ENCODE measurements at regions not wholly inside any gene's neighbourhood (a gene's known extent, or its start where the extent isn't known, plus 50 kb on each side); places are given as distances from the start of the nearest gene placed in this dataset.

DNA sequence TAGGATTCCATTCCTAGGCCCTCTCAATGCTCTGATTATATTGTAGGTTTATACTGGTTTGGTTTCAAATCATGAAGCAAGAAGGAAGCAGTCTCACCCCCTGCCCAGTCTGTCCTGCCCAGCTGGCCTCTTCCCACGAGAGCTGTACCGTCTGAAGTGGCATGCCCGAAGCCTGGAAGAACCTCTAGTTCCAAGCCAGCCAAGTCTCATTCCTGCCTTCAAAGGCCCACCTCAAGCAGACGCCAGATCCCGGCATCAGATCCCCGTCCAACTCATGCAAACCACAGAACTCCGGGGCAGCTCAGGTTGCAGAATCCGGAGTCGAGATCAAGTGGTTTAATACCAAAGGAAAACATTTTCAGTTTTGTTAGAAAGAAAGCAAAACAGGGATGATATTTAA is 234.4 kb downstream of the LPIN1 start:
- 97% methylated on average over 9 of the region's 9 CpGs for WGBS (ENCODE audit: insufficient coverage)

DNA sequence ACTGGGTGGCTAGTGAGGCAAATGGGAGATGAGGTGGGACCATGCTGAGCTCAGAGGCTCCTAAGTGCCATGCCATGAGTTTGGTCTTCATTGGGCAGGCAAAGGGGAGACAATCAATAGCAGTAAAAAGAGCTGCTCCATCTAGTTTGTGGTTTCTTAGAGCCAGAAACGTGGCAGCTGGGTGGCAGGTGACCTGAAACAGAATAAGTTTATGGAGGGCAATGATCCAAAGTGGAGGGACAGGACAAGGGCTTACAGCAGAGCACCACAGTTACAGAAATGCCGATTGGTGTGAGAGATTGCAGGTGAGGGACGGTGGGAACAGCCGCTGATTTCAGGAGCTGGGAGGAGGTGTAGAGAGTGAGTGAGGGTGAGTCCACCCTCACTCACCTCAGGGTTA is 237.0 kb downstream of the LPIN1 start:
- peaks cover 0 to 18% (median 4%) of the 10 kb centered on the region in 3 donors for H3K9me3 ChIP-seq (ENCODE audit: control extremely low read depth in 1 of 3, control insufficient read depth in 2 of 3, insufficient read depth in 1 of 3, low read length in 2 of 3)
- ChIA-PET CTCF (interaction anchor here (1.0 kb wide), 1 partner anchor 87 kb away, joined by 3 read pairs; no protein-coding TSS in a partner anchor), POLR2A (interaction anchor here (0.5 kb wide), 1 partner anchor 49 kb away, joined by 3 read pairs; no protein-coding TSS in a partner anchor)
- H2AFZ ChIP-seq (ENCODE audit: insufficient read depth, low read depth, low read length, poor library complexity, severe bottlenecking): no peak overlapping the region
- WGBS (ENCODE audit: insufficient coverage): 80% methylated on average over 1 of the region's 4 CpGs
- no peak overlapping the region for H3K4me3 ChIP-seq (ENCODE audit: control extremely low read depth in 1 of 5, extremely low read depth in 1 of 5, insufficient read depth in 1 of 5, low read depth in 2 of 5, low read length in 4 of 5)
- intact Hi-C loops (cut with micrococcal nuclease): no loop called here
- Mint-ChIP-seq H3K4me1 (no peaks in the 10 kb centered on the region), H3K27ac (no peak overlapping the region), H3K27me3 (no peaks in the 10 kb centered on the region), H3K4me3 (no peak overlapping the region), H3K9me3 (ENCODE audit: insufficient read depth) (peaks cover 2% of the 10 kb centered on the region)
- no peak overlapping the region for H3K9ac ChIP-seq (ENCODE audit: low read length)
- no peaks in the 10 kb centered on the region for H3K4me1 ChIP-seq (ENCODE audit: control insufficient read depth in 2 of 2, insufficient read depth in 2 of 2, low read length in 2 of 2)
- H4K20me1 ChIP-seq (ENCODE audit: control insufficient read depth, insufficient read depth, low read length, poor library complexity, severe bottlenecking): no peaks in the 10 kb centered on the region
- DNase-seq (no peak), ATAC-seq (ENCODE audit: low read depth) (no peak)
- H3K27ac ChIP-seq (ENCODE audit: low read length in 2 of 2): no peak overlapping the region
- H3K36me3 ChIP-seq (replicated peaks in 1 of 2; ENCODE audit: control extremely low read depth in 1 of 2, control insufficient read depth in 1 of 2, extremely low read depth in 1 of 2, insufficient read depth in 2 of 2, low read length in 1 of 2): no peaks in the 10 kb centered on the region
- H3K79me2 ChIP-seq (ENCODE audit: control insufficient read depth, insufficient read depth, low read length): no peaks in the 10 kb centered on the region
- TF ChIP-seq, protein P1, sequence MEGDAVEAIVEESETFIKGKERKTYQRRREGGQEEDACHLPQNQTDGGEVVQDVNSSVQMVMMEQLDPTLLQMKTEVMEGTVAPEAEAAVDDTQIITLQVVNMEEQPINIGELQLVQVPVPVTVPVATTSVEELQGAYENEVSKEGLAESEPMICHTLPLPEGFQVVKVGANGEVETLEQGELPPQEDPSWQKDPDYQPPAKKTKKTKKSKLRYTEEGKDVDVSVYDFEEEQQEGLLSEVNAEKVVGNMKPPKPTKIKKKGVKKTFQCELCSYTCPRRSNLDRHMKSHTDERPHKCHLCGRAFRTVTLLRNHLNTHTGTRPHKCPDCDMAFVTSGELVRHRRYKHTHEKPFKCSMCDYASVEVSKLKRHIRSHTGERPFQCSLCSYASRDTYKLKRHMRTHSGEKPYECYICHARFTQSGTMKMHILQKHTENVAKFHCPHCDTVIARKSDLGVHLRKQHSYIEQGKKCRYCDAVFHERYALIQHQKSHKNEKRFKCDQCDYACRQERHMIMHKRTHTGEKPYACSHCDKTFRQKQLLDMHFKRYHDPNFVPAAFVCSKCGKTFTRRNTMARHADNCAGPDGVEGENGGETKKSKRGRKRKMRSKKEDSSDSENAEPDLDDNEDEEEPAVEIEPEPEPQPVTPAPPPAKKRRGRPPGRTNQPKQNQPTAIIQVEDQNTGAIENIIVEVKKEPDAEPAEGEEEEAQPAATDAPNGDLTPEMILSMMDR (IDR thresholded peaks at IDR 0.05): no peak
- TF ChIP-seq EZH2 (IDR thresholded peaks at IDR 0.05; ENCODE audit: borderline replicate concordance, insufficient read depth, low read depth, low read length, poor library complexity, severe bottlenecking): no peak
- no peak overlapping the region for H3K4me2 ChIP-seq (replicated peaks; ENCODE audit: low read depth, low read length, poor library complexity, severe bottlenecking)
- no peaks in the 10 kb centered on the region for H3K27me3 ChIP-seq (replicated peaks in 1 of 4; ENCODE audit: control extremely low read depth in 1 of 4, control insufficient read depth in 3 of 4, insufficient read depth in 4 of 4, low read length in 3 of 4)

More for the DNA sequence above, 234.4 kb downstream of the LPIN1 start:
- Mint-ChIP-seq H3K9me3 (ENCODE audit: insufficient read depth) (peaks cover 4% of the 10 kb centered on the region), H3K4me1 (peaks cover 4% of the 10 kb centered on the region), H3K4me3 (no peak overlapping the region), H3K27me3 (no peaks in the 10 kb centered on the region), H3K27ac (no peak overlapping the region)
- ChIA-PET POLR2A (no interaction called here), CTCF (no interaction called here)
- Histone ChIP-seq H3K9me3 (ENCODE audit: control extremely low read depth in 1 of 3, control insufficient read depth in 2 of 3, insufficient read depth in 1 of 3, low read length in 2 of 3) (peaks cover 0 to 18% (median 4%) of the 10 kb centered on the region in 3 donors), H3K27ac (ENCODE audit: low read length in 2 of 2) (no peak overlapping the region), H3K9ac (ENCODE audit: low read length) (no peak overlapping the region), H4K20me1 (ENCODE audit: control insufficient read depth, insufficient read depth, low read length, poor library complexity, severe bottlenecking) (no peaks in the 10 kb centered on the region), H3K4me2 (replicated peaks; ENCODE audit: low read depth, low read length, poor library complexity, severe bottlenecking) (no peak overlapping the region), H2AFZ (ENCODE audit: insufficient read depth, low read depth, low read length, poor library complexity, severe bottlenecking) (no peak overlapping the region), H3K36me3 (replicated peaks in 1 of 2; ENCODE audit: control extremely low read depth in 1 of 2, control insufficient read depth in 1 of 2, extremely low read depth in 1 of 2, insufficient read depth in 2 of 2, low read length in 1 of 2) (no peaks in the 10 kb centered on the region), H3K79me2 (ENCODE audit: control insufficient read depth, insufficient read depth, low read length) (no peaks in the 10 kb centered on the region), H3K27me3 (replicated peaks in 1 of 4; ENCODE audit: control extremely low read depth in 1 of 4, control insufficient read depth in 3 of 4, insufficient read depth in 4 of 4, low read length in 3 of 4) (no peaks in the 10 kb centered on the region), H3K4me1 (ENCODE audit: control insufficient read depth in 2 of 2, insufficient read depth in 2 of 2, low read length in 2 of 2) (no peaks in the 10 kb centered on the region), H3K4me3 (ENCODE audit: control extremely low read depth in 1 of 5, extremely low read depth in 1 of 5, insufficient read depth in 1 of 5, low read depth in 2 of 5, low read length in 4 of 5) (no peak overlapping the region)
- TF ChIP-seq, protein P1 (IDR thresholded peaks at IDR 0.05): no peak
- TF ChIP-seq EZH2 (IDR thresholded peaks at IDR 0.05; ENCODE audit: borderline replicate concordance, insufficient read depth, low read depth, low read length, poor library complexity, severe bottlenecking): no peak
- DNase-seq (no peak), ATAC-seq (ENCODE audit: low read depth) (no peak)
- intact Hi-C loops (cut with micrococcal nuclease): no loop called here

All from B cell (primary cell).